SK-N-SH (cell line): ENCODE measurements at regions not wholly inside any gene's neighbourhood (a gene's known extent, or its start where the extent isn't known, plus 50 kb on each side); places are given as distances from the start of the nearest gene placed in this dataset.

ENCODE experiments used
- CTCF ChIA-PET: fragments of 300-600, 350-600 bp; formaldehyde crosslinking; extraction: SDS; loops from one replicate; lab custom pipeline; 2021; lab: Yijun Ruan, JAX
- POLR2A ChIA-PET: fragments of 350-600 bp; sonication (Branson Sonifier 250); formaldehyde crosslinking; extraction: SDS; loops from one replicate; lab custom pipeline; 2020; ENCODE audit warnings: antibody characterized with exemption, inconsistent platforms; lab: Yijun Ruan, JAX
- DNase-seq: peaks from one replicate; pipeline ENCODE4 v3.0.0; 2012
- H2AFZ ChIP-seq: fragments of 200-600 bp; sonication (generic); 2 replicates; pipeline ENCODE4 v1.8.1; 2016; ENCODE audit warnings: antibody characterized with exemption, mild to moderate bottlenecking, low read depth
- H3F3A ChIP-seq: fragments of 200-600 bp; sonication (generic); replicated peaks from 2 replicates; pipeline ENCODE3; 2016; ENCODE audit warnings: antibody characterized with exemption, mild to moderate bottlenecking; ENCODE audit not compliant: insufficient read depth
- H3K27ac ChIP-seq, 2 experiments: fragments of 200-500 bp in 1 of 2; fragments of 200-600 bp in 1 of 2; sonication (Bioruptor generic) in 1 of 2; sonication (generic), shearing (Covaris generic) in 1 of 2; 2 replicates each; pipeline versions ENCODE4 v1.5.1 to v1.6.1; 2014 to 2016; ENCODE audit warnings: low read depth in 2 of 2, inconsistent platforms in 1 of 2, low read length in 1 of 2, mild to moderate bottlenecking in 1 of 2, mixed read lengths in 1 of 2
- H3K27me3 ChIP-seq: fragments of 200-600 bp; sonication (generic), shearing (Covaris generic); 2 replicates; pipeline ENCODE4 v1.6.1; 2016; ENCODE audit warnings: mixed run types; ENCODE audit not compliant: insufficient read depth
- H3K36me3 ChIP-seq, 2 experiments: fragments of 200-500 bp in 1 of 2; fragments of 200-600 bp in 1 of 2; sonication (Bioruptor generic) in 1 of 2; sonication (generic) in 1 of 2; replicated peaks in 1 of 2; 2 replicates each; pipeline versions ENCODE3 to v1.5.1; 2014 to 2016; ENCODE audit warnings: low read length in 1 of 2, mild to moderate bottlenecking in 1 of 2; ENCODE audit not compliant: insufficient read depth in 2 of 2, control insufficient read depth in 1 of 2
- H3K4me1 ChIP-seq, 2 experiments: fragments of 200-500 bp in 1 of 2; fragments of 200-600 bp in 1 of 2; sonication (Bioruptor generic) in 1 of 2; sonication (generic), shearing (Covaris generic) in 1 of 2; 2 replicates each; pipeline versions ENCODE4 v1.5.1 to v1.6.1; 2014 to 2016; ENCODE audit warnings: low read depth in 1 of 2, low read length in 1 of 2, mixed run types in 1 of 2; ENCODE audit not compliant: insufficient read depth in 2 of 2, control insufficient read depth in 1 of 2
- H3K4me2 ChIP-seq: fragments of 200-600 bp; sonication (generic), shearing (Covaris generic); 2 replicates; pipeline ENCODE4 v1.6.1; 2017; ENCODE audit warnings: mixed run types
- H3K4me3 ChIP-seq, 2 experiments: fragments of 200-500 bp in 1 of 2; fragments of 200-600 bp in 1 of 2; sonication (Bioruptor generic) in 1 of 2; sonication (generic), shearing (Covaris generic) in 1 of 2; 2 replicates each; pipeline versions ENCODE4 v1.5.1 to v1.8.1; 2014 to 2016; ENCODE audit warnings: low read depth in 2 of 2, inconsistent platforms in 1 of 2, low read length in 1 of 2, mild to moderate bottlenecking in 1 of 2, mixed read lengths in 1 of 2, moderate library complexity in 1 of 2
- H3K79me2 ChIP-seq: fragments of 200-600 bp; sonication (generic); 2 replicates; pipeline ENCODE4 v1.8.1; 2017; ENCODE audit warnings: mild to moderate bottlenecking; ENCODE audit not compliant: insufficient read depth
- H3K9ac ChIP-seq: fragments of 200-600 bp; sonication (generic); 2 replicates; pipeline ENCODE4 v1.6.1; 2017; ENCODE audit warnings: mixed run types
- H3K9me2 ChIP-seq: fragments of 200-600 bp; sonication (generic); 2 replicates; pipeline ENCODE4 v1.6.1; 2017; ENCODE audit warnings: mixed run types
- H3K9me3 ChIP-seq: fragments of 200-600 bp; sonication (generic); 2 replicates; pipeline ENCODE4 v1.6.1; 2017; ENCODE audit warnings: mixed run types, mild to moderate bottlenecking, moderate library complexity
- H4K20me1 ChIP-seq: fragments of 200-600 bp; sonication (generic); 2 replicates; pipeline ENCODE4 v1.6.1; 2017; ENCODE audit warnings: mild to moderate bottlenecking, mixed run types; ENCODE audit not compliant: insufficient read depth
- CHD2 ChIP-seq: fragments of 150-350 bp; IDR thresholded peaks from 2 replicates; pipeline ENCODE4 v1.6.1; 2018; ENCODE audit warnings: low read length; ENCODE audit not compliant: partially characterized antibody
- FOXM1 ChIP-seq: IDR thresholded peaks from 2 replicates; pipeline ENCODE4 v1.4.0; 2012; ENCODE audit warnings: low read depth, mild to moderate bottlenecking
- GATA2 ChIP-seq: sonication (generic); formaldehyde crosslinking; IDR thresholded peaks from 2 replicates; pipeline ENCODE4 v1.5.0; 2020; ENCODE audit warnings: mild to moderate bottlenecking, missing genetic modification reagents
- NRF1 ChIP-seq: IDR thresholded peaks from 2 replicates; pipeline ENCODE4 v1.6.1; 2012; ENCODE audit warnings: low read depth, mild to moderate bottlenecking, low read length
- RCOR1 ChIP-seq: fragments of 150-350 bp; IDR thresholded peaks from 2 replicates; pipeline ENCODE4 v1.6.1; 2017; ENCODE audit warnings: antibody characterized with exemption, low read length
- SIN3A ChIP-seq: IDR thresholded peaks from 2 replicates; pipeline ENCODE4 v1.6.1; 2012; ENCODE audit warnings: low read depth, mild to moderate bottlenecking, low read length, moderate library complexity, borderline replicate concordance
- WGBS: methylation state at CpG from one replicate; pipeline ENCODE4 v1.1.6; 2017; ENCODE audit warnings: low lambda C conversion rate; 5-methylcytosine and 5-hydroxymethylcytosine counted together
- TF ChIP-seq, protein P1 (sequence below): IDR thresholded peaks from 2 replicates; pipeline ENCODE4 v1.4.0; 2012; ENCODE audit warnings: low read depth, borderline replicate concordance
- TF ChIP-seq, protein P2 (sequence below): IDR thresholded peaks from 2 replicates; pipeline ENCODE4; 2012
- TF ChIP-seq, protein P3 (sequence below): fragments of 150-350 bp; IDR thresholded peaks from 2 replicates; pipeline ENCODE4 v1.6.1; 2017; ENCODE audit warnings: antibody characterized with exemption, low read length, low read depth, borderline replicate concordance

DNA sequence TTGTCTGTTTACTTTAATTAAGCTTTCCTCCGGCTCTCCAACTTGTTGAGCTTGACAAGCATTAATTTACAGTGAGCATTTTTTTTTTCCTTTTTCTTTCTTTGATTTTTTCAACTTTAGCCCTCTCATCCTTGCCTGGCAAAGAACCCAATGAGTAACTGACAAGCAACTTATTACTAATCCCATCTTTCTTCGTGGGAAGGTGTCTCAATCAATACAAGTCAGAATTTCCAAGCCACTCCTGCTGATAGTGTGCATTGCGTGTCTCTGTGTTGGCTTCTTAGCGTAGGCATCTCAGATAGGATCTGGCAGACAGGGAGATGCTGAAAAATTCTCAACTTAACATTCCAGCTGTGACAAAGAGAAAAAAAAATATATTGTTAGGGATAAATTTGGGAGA lies 527.7 kb upstream of the WWC1 start:
- Histone ChIP-seq H2AFZ (no peak overlapping the region; the same call in 1 of the 2 replicates), H3K27ac (peak overlapping the region in 1 of 2 experiments; percentile 67; a peak in 2 of 4 replicates), H4K20me1 (no peaks in the 10 kb centered on the region), H3K4me3 (no peak overlapping the region), H3K4me2 (0 out of 2 replicates have a peak overlapping the region, but pooled peaks have one; percentile 11), H3K9me2 (no peaks in the 10 kb centered on the region), H3K4me1 (peaks cover 0 to 36% of the 10 kb centered on the region in 2 experiments; a peak in 1 of 4 replicates), H3K9me3 (no peaks in the 10 kb centered on the region), H3K36me3 (no peaks in the 10 kb centered on the region), H3K27me3 (no peaks in the 10 kb centered on the region), H3K79me2 (no peaks in the 10 kb centered on the region), H3F3A (peaks cover 6% of the 10 kb centered on the region), H3K9ac (peak overlapping the region; percentile 32; the same call in 1 of the 2 replicates)
- ChIA-PET POLR2A (no interaction called here), CTCF (no interaction called here)
- 31% methylated on average over 4 of the region's 4 CpGs for WGBS
- TF ChIP-seq, protein P1, sequence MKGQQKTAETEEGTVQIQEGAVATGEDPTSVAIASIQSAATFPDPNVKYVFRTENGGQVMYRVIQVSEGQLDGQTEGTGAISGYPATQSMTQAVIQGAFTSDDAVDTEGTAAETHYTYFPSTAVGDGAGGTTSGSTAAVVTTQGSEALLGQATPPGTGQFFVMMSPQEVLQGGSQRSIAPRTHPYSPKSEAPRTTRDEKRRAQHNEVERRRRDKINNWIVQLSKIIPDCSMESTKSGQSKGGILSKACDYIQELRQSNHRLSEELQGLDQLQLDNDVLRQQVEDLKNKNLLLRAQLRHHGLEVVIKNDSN, result no peak
- TF ChIP-seq, protein P2, sequence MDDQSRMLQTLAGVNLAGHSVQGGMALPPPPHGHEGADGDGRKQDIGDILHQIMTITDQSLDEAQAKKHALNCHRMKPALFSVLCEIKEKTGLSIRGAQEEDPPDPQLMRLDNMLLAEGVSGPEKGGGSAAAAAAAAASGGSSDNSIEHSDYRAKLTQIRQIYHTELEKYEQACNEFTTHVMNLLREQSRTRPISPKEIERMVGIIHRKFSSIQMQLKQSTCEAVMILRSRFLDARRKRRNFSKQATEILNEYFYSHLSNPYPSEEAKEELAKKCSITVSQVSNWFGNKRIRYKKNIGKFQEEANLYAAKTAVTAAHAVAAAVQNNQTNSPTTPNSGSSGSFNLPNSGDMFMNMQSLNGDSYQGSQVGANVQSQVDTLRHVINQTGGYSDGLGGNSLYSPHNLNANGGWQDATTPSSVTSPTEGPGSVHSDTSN, result 0 out of 2 replicates have a peak, but pooled peaks have one; percentile 26
- no peak for TF ChIP-seq FOXM1
- DNase-seq, result no peak

DNA sequence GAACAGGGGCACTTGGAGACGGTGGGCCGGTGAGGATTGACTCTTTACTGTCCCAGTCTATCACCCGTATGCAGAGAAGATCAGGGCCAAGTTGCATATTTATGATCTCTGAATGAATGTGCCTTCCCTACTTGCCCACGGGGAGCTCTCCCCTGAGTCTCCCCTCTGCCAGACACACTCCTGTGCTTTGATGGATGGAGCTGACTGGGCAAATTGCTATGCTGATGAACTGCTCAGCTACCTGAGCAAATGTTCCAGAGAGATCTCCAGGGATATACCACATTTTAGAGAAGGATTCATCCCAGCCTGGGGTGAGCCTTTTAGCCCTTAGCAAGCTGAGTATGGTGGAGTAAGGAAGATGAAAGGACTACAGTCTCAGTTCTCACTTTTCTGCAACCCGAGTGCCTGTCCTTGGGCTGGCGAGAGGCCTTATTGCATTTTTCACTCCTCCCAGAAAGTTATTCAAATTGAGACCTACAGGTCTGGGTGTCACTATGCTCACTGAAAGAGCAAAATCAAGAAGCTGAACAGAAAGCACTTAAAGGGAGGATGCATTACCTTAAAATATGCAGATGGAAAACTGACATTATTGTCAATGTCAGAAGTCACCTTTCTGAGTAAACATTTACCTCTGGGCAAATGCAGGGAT lies 526.7 kb upstream of the WWC1 start:
- Histone ChIP-seq H2AFZ (no peak overlapping the region), H3K27me3 (no peaks in the 10 kb centered on the region), H3F3A (no peaks in the 10 kb centered on the region), H3K27ac (peak overlapping the region in 1 of 2 experiments; percentile 67; a peak in 2 of 4 replicates), H3K79me2 (no peaks in the 10 kb centered on the region), H3K36me3 (no peaks in the 10 kb centered on the region), H3K4me1 (peaks cover 0 to 26% of the 10 kb centered on the region in 2 experiments; a peak in 1 of 4 replicates), H3K4me2 (no peak overlapping the region), H4K20me1 (no peaks in the 10 kb centered on the region), H3K9me2 (no peaks in the 10 kb centered on the region), H3K9me3 (no peaks in the 10 kb centered on the region), H3K9ac (peak overlapping the region; percentile 32; the same call in 1 of the 2 replicates), H3K4me3 (no peak overlapping the region)
- TF ChIP-seq RCOR1, result no peak
- TF ChIP-seq NRF1, result no peak
- TF ChIP-seq, protein P3, sequence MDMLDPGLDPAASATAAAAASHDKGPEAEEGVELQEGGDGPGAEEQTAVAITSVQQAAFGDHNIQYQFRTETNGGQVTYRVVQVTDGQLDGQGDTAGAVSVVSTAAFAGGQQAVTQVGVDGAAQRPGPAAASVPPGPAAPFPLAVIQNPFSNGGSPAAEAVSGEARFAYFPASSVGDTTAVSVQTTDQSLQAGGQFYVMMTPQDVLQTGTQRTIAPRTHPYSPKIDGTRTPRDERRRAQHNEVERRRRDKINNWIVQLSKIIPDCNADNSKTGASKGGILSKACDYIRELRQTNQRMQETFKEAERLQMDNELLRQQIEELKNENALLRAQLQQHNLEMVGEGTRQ, result no peak
- TF ChIP-seq SIN3A, result no peak
- TF ChIP-seq CHD2, result no peak
- TF ChIP-seq GATA2 (CRISPR knock-in tag), result no peak
- CTCF ChIA-PET, result interaction anchor here (0.6 to 1.5 kb wide), 2 partner anchors 9 to 104 kb away, joined by 3 read pairs; no protein-coding TSS in a partner anchor
- POLR2A ChIA-PET, result no interaction called here
- 75% methylated on average over 6 of the region's 6 CpGs for whole genome bisulfite sequencing
- DNase-seq, result no peak
